Suprapubic skin (tissue), 4 donors: ENCODE measurements at regions not wholly inside any gene's neighbourhood (a gene's known extent, or its start where the extent isn't known, plus 50 kb on each side); places are given as distances from the start of the nearest gene placed in this dataset.
A peak's percentile ranks its signal among the peaks of the same experiment; 100 is the strongest.

Source experiments
- DNase-seq, 2 donors: peaks; one replicate each; pipeline ENCODE4 v3.0.0-alpha.2; 2019; ENCODE audit warnings: low spot score in 2 of 2
- H3K27ac ChIP-seq: fragments of 200-600 bp; sonication (generic); one replicate; pipeline ENCODE4 v1.5.1; 2019
- H3K27me3 ChIP-seq: fragments of 200-600 bp; sonication (generic); one replicate; pipeline ENCODE4 v1.5.1; 2019
- H3K36me3 ChIP-seq: fragments of 200-600 bp; sonication (generic); one replicate; pipeline ENCODE4 v1.5.1; 2019
- H3K4me1 ChIP-seq: fragments of 200-600 bp; sonication (generic); one replicate; pipeline ENCODE4 v1.5.1; 2019
- H3K4me3 ChIP-seq: fragments of 200-600 bp; sonication (generic); one replicate; pipeline ENCODE4 v1.5.1; 2019; ENCODE audit warnings: mild to moderate bottlenecking
- H3K9me3 ChIP-seq: fragments of 200-600 bp; sonication (generic); one replicate; pipeline ENCODE4 v1.5.1; 2019
- EP300 ChIP-seq: sonication (generic); formaldehyde crosslinking; IDR thresholded peaks from one replicate; pipeline ENCODE4 v1.6.1; 2017; ENCODE audit warnings: antibody characterized with exemption
- POLR2A ChIP-seq, 2 donors: fragments of 450-650 bp; IDR thresholded peaks; one replicate each; pipeline ENCODE4 v1.6.1; 2017; ENCODE audit warnings: antibody characterized with exemption in 2 of 2, mild to moderate bottlenecking in 2 of 2, moderate library complexity in 2 of 2
- POLR2AphosphoS5 ChIP-seq, 3 donors: sonication (generic); formaldehyde crosslinking; IDR thresholded peaks; one replicate each; pipeline ENCODE4 v1.6.1; 2017; ENCODE audit warnings: antibody characterized with exemption in 3 of 3
- WGBS: methylation state at CpG from one replicate; pipeline ENCODE4 v1.1.5; 2018; 5-methylcytosine and 5-hydroxymethylcytosine counted together
- TF ChIP-seq, protein P1 (sequence below), 2 donors: fragments of 200-600 bp in 1 of 2; fragments of 450-650 bp in 1 of 2; sonication (generic) in 1 of 2; IDR thresholded peaks; one replicate each; pipeline ENCODE4 v1.5.1; 2016 to 2019; ENCODE audit warnings: antibody characterized with exemption in 2 of 2, mild to moderate bottlenecking in 1 of 2, moderate library complexity in 1 of 2

DNA sequence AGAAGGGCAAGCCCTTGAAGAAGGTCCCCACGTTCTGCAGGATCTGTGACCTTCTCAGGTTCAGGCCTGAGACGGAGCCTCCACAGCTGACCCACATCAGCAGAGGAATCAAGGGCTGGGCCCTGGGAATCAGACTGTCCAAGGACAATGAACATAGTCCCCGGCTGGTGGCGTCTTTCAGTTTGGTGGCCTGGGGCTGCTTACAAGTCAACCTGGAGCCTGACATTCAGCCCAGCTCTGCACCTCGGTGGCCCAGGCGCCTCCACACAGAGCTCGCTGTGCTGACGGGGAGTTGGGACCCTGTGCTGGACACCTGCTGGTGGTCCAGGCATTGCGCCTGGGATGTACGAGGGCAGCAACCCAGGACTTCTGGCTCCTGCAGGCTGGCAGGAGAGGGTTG, 523.5 kb downstream of the TBC1D22A start:
- H3K27ac ChIP-seq: no peak overlapping the region
- H3K4me3 ChIP-seq: no peak overlapping the region
- 86% methylated on average over 5 of the region's 10 CpGs for WGBS
- peak in 1 of 2 donors; percentile 37 for DNase-seq
- H3K36me3 ChIP-seq: no peaks in the 10 kb centered on the region
- H3K4me1 ChIP-seq: no peaks in the 10 kb centered on the region
- no peaks in the 10 kb centered on the region for H3K9me3 ChIP-seq
- no peak for TF ChIP-seq EP300
- TF ChIP-seq POLR2A (IDR thresholded peaks at IDR 0.05): no peak
- TF ChIP-seq POLR2AphosphoS5 (IDR thresholded peaks at IDR 0.05): no peak
- TF ChIP-seq, protein P1, sequence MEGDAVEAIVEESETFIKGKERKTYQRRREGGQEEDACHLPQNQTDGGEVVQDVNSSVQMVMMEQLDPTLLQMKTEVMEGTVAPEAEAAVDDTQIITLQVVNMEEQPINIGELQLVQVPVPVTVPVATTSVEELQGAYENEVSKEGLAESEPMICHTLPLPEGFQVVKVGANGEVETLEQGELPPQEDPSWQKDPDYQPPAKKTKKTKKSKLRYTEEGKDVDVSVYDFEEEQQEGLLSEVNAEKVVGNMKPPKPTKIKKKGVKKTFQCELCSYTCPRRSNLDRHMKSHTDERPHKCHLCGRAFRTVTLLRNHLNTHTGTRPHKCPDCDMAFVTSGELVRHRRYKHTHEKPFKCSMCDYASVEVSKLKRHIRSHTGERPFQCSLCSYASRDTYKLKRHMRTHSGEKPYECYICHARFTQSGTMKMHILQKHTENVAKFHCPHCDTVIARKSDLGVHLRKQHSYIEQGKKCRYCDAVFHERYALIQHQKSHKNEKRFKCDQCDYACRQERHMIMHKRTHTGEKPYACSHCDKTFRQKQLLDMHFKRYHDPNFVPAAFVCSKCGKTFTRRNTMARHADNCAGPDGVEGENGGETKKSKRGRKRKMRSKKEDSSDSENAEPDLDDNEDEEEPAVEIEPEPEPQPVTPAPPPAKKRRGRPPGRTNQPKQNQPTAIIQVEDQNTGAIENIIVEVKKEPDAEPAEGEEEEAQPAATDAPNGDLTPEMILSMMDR (IDR thresholded peaks at IDR 0.05): no peak
- H3K27me3 ChIP-seq: peaks cover 42% of the 10 kb centered on the region

DNA sequence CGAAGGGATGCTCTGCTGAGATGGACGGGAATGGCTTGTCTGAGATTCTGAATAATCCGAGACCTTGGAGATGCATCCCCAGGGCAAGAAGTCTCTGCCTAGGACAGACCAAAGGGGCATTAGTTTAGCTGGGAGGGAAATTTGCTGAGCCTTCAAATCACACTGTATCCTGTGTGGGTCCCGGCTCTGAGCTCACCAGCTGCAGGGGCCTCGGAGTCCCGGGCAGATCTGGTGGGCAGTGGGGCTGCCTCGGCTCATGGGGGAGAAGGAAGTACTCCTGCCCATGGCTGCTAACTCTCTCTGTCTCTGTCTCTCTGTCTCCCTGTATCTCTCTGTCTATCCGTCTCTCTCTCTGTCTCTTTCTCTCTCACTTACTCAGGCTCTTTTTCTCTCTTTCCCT, 522.4 kb downstream of the TBC1D22A start:
- H3K36me3 ChIP-seq: no peaks in the 10 kb centered on the region
- peaks cover 49% of the 10 kb centered on the region for H3K27me3 ChIP-seq
- no peak overlapping the region for H3K4me3 ChIP-seq
- no peaks in the 10 kb centered on the region for H3K4me1 ChIP-seq
- no peak for DNase-seq
- H3K27ac ChIP-seq: no peak overlapping the region
- TF ChIP-seq POLR2A (IDR thresholded peaks at IDR 0.05): no peak
- no peak for TF ChIP-seq POLR2AphosphoS5 (IDR thresholded peaks at IDR 0.05)
- TF ChIP-seq EP300: no peak
- TF ChIP-seq, protein P1 (IDR thresholded peaks at IDR 0.05): no peak
- 70% methylated on average over 8 of the region's 8 CpGs for WGBS
- H3K9me3 ChIP-seq: no peaks in the 10 kb centered on the region

DNA sequence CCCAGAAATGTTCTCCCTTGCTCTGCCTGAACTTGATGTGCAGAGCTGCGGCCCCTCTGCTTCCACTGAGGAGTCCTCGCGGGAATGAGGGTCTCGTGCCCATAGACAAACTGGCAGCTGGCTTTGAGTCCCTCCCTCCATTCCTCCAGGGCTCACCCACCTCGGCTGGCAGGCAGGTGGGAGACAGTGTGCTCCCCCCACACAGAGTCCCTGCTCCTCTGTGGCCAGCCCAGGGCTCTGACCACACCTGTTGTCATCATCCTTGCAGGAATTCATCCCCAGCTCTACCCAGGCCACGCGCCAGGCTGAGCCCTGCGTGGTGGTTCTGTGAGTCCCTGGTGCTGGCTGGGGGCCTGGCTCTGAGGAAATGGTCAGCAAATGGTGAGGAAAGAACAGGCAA, 521.9 kb downstream of the TBC1D22A start:
- no peaks in the 10 kb centered on the region for H3K4me1 ChIP-seq
- DNase-seq: no peak
- H3K36me3 ChIP-seq: no peaks in the 10 kb centered on the region
- 89% methylated on average over 5 of the region's 8 CpGs for WGBS
- H3K4me3 ChIP-seq: no peak overlapping the region
- no peaks in the 10 kb centered on the region for H3K9me3 ChIP-seq
- TF ChIP-seq EP300: no peak
- TF ChIP-seq, protein P1 (IDR thresholded peaks at IDR 0.05): no peak
- no peak for TF ChIP-seq POLR2AphosphoS5 (IDR thresholded peaks at IDR 0.05)
- no peak for TF ChIP-seq POLR2A (IDR thresholded peaks at IDR 0.05)
- no peak overlapping the region for H3K27ac ChIP-seq
- H3K27me3 ChIP-seq: peaks cover 51% of the 10 kb centered on the region

DNA sequence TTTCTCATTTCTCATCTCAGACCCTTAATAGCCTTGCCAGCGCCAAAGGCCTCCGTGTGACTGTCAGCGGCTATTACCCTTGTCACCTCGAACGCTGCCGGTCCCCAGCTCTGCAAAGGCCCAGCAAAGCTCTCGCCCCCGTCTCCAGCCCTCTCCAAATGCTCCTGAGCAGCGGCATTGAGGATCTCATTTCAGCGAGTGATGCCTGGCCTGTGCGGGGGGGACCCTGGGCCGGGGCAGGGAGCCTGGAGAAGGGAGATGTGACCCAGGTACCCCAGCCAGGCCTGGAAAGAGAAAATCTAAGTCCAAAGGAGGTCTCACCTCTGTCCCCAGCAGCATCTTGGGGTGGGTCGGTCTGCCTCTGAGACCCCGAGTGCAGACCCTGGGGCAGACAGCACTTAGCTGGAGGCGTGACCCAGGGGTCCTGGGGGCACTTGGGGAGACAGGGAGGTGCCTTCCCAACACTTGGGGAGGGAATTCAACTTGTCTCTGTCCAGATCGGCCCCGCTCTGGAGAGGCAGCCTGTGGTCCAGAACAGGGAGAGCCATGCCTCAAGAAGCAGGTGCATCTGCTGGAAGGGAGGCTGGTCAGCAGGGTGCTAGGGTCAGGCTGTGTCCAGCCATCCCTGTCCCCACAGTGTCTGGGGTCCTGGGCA, 521.3 kb downstream of the TBC1D22A start:
- H3K4me1 ChIP-seq: no peaks in the 10 kb centered on the region
- 78% methylated on average over 15 of the region's 17 CpGs for WGBS
- no peak overlapping the region for H3K4me3 ChIP-seq
- no peaks in the 10 kb centered on the region for H3K9me3 ChIP-seq
- H3K27ac ChIP-seq: no peak overlapping the region
- DNase-seq: no peak
- H3K36me3 ChIP-seq: no peaks in the 10 kb centered on the region
- no peak for TF ChIP-seq POLR2A (IDR thresholded peaks at IDR 0.05)
- TF ChIP-seq, protein P1 (IDR thresholded peaks at IDR 0.05): no peak
- H3K27me3 ChIP-seq: peaks cover 54% of the 10 kb centered on the region

DNA sequence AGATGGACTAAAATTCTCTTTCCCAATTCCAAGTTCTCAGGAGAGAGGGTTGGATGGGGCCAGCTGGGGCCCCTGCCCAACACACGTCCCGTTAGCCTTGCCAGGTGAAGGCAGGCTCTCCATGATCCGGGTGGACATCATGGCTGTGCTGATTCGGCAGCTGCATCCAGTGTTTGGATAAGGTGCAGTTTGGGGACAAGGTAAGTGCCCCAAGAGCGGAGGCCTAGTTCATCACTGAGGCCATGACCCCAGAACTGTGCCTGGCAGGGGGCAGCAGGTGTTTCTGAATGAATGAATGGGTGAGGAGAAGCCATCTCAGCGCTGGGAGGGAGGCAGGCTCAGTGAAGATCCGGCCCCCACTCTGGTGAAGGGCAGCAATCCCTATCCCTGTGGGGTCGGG, 520.4 kb downstream of the TBC1D22A start:
- H3K4me1 ChIP-seq: no peaks in the 10 kb centered on the region
- no peak overlapping the region for H3K27ac ChIP-seq
- H3K9me3 ChIP-seq: no peaks in the 10 kb centered on the region
- H3K27me3 ChIP-seq: peaks cover 56% of the 10 kb centered on the region
- no peak overlapping the region for H3K4me3 ChIP-seq
- DNase-seq: no peak
- 85% methylated on average over 8 of the region's 8 CpGs for WGBS
- TF ChIP-seq POLR2AphosphoS5 (IDR thresholded peaks at IDR 0.05) (no peak), POLR2A (IDR thresholded peaks at IDR 0.05) (no peak), EP300 (no peak)
- TF ChIP-seq, protein P1 (IDR thresholded peaks at IDR 0.05): no peak
- no peaks in the 10 kb centered on the region for H3K36me3 ChIP-seq
